ENCODE measurements at regions not wholly inside any gene's neighbourhood (a gene's known extent, or its start where the extent isn't known, plus 50 kb on each side); places are given as distances from the start of the nearest gene placed in this dataset.

DNA sequence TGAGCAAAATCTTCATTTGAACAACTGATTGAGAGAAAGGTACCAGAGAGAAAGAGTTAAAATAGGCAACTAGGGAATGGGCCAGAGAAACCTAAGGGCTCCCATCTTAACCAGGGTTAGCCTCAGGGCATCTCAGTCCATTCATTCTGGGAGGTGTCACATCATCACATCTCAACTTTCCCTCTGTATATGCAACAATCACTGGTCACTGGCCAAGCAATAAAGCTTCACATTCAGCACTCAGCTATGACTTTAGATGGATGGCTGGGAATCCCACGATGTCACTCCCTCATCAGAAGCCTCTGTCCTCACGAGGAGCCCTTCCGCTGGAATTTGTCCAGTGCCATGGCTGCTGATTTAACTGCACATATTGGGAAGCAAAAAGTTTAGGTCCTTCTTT, 172.1 kb upstream of the MGMT start:
- DNase-seq, result no peak

DNA sequence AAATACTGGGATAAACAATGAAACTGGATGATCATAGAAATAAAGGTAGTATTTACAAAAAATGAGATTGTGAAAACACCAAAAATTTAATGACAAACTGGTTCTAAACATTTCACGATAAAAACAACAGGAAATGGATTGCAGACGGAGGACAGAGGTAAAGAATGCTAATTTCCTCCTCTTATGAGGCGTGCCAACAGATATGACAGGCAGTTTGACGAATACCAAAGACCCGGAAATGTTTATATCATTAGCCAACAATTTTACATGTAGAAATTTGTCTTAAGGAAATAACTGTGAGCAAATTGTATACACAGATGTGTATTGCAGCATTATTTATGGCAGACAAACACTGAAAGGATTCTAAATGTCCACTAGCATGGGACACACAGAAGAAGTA, 162.0 kb upstream of the MGMT start:
- no peak for DNase-seq

DNA sequence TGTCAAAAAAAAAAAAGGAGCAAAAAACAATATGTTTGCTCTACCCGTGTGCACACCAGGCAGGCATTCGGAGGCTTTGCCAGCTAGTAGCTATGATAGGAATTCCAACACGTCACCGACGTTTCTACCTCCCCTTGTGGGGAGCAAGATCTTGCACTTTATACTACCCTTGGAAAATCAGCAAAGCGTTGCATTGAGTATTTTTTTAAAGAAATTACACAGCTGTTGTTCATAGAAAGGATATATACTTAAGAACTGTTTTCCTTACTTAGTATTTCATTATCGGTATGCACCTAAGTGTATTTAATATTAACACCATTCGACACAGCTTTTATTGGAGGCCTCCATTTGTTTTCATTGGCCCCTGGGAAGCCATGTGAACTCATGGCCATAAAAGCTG, 159.9 kb upstream of the MGMT start:
- DNase-seq, result no peak

DNA sequence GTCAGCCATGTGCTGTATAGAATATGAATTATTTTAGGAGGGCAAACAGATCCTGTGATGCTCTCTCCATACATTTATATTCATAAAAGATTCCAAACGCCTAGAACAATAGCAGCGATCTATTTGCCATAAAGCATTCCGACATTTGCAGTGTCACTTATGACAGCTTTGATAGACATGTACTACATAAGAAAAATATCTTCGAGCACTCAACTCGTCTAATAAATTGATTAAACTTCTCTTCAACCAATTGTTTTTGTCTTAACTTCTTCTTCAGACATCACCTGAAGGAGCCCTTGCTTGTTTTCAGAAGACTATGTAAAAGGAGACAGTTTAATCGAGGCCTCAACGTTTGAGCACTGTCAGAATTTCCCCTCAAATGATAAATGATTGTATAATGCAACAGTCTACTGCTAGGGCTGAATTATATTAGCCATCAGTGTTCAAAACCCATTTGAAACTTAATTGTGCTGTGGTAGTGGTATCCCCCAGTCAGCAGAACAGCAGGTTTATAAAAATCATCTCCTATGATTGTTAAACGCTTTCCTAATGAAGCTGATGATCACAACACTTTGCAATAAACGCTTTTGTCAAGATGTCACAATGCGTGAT, 158.0 kb upstream of the MGMT start:
- no peak for DNase-seq

DNA sequence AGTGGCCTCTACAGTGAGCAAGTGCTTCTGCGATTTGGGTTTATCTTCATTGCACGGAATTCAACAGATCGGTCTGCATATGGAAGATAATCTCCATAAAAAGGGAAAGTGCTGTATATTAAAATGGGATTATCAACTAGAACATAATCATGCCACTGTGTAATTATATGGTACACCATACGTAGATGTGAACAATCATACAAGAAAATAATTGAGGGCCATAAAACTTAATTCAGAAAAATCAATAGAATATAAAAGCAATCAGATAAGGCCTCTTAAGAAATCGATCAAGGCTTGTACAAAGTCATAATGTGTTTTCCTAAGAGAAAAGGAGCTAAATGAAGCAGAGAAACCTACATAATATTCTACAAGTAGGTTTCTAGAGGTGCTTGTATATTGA, 157.5 kb upstream of the MGMT start:
- DNase-seq, result no peak

DNA sequence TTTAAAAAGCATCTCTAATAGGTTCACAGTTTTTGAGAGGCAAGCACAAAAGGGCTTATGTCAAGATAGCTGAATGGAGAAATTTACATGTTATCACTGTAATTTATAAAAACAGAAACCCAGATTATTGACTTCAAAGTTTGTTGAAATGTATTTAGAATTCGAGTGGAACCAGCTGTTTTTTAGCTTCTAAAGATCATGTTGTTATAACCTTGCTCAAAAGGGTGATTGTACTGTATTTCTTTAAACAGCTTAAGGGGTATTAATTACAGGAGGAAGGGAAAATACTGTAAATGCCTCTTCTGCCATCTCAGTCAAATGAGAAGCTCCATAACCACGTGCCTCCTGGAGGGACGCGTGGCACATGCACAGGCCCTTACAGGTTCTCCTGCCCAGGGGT, 156.2 kb upstream of the MGMT start:
- DNase-seq, result no peak

DNA sequence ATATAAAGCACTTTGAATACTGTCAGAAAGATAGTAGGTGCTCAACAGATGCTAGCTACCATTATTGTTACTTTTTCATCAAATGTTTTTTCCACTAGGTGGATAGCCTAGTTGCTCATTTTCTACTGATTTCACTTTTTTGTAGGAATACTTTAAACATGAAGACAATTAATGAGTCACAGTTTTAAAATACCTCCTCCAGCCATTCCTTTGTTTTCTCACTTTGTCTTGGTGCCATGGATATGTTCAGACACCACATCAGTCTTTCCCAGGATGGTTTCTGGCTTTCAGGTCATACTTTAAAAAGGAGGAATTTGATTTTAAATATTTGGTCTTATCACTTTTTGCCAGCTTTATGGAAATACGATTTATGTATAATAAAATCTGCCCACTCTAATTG, 147.1 kb upstream of the MGMT start:
- no peak for DNase-seq

DNA sequence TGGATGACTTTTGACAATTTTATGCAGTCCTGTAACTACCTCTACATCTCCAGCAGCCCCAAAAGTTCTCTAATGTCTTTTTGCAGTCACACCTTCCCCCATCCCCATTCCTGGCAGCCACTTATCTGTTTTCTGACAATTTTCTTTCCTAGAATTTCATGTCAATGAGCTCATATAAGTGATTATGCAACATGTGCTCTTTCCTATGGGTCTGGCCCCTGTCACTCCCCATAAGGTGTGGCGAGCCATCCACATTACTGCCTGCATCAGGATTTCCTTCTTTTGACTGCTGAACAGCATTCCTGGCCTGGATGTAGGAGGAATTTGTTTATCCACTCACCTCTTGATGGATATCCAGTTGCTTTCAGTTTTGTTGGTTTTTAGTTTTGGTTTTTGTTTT, 146.7 kb upstream of the MGMT start:
- DNase-seq, result no peak

DNA sequence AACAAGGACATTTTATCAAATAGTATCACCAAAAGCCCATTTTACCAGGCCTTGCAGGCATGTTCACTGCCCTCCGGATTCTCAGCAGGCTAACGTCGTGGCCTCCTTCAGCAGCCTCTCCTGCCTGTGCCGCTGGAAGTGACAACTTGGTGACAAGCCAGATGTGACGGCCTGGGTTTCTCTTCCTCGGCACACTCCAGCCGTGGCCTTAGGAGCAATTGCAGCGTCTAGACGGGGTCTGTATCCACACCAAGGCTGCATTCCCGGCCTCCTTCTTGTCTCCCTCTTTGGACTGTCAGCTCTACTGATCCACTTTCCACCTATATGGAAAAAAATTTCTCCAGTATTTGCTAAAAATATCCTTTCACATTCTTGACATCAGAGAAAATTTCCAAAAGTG, 145.3 kb upstream of the MGMT start:
- no peak for DNase-seq

DNA sequence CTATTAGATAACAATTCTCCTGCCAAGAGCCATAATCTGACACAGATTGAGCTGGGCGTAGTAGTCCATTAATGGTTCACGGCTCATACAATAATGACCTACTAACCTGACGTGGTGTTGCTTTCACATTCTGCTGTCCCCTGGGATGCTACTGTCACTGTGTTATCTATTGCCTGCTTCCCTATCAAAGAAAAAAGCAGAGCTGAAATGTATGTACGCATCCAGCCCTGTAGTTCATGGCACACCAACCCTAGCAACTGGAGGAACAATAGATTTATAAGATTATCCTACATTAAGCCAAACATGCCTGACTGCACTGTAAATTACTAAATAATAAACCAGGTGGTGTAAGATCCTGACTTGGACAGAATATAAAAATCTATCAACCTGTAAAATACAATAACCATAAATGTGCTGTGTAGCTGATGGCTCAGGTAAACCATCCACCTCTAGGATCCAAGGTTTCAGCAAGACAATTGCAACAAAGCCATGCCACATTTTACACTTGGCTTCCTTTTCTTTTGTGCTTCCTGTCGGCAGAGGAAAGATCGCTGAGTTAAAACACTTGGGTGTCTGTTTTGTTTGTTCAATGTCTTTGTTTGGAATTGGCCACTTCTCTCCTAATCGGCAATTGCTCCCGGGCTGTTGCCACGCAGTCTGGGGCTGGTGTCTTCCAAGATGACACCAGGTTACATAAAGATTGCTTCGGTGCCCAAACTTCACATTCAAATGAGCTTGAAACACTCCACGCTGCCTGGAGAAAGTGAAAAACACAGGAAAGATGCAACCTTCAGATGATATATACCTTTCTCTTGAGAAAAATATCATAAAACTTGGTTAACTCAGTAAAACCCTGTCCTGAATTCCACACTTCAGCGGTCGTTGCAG, 143.9 kb upstream of the MGMT start:
- no peak for DNase-seq

DNA sequence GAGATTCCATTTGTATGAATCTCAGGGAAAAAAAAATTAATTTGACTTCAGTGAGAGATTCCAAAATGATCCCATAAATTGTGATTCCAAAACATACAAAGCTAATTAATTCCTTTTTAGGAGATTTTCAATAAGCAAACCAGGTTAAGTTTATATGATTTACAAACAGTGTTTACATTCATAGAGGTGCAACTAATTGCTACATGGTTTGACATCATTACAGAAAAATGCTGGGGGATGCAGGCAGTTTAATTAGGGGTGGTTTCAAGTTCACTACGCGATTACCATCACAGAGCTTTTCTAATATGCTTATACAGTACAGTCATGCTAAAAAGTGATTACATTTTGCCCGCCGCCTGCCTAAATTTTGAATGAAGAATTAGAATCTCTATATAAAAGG, 143.2 kb upstream of the MGMT start:
- no peak for DNase-seq

DNA sequence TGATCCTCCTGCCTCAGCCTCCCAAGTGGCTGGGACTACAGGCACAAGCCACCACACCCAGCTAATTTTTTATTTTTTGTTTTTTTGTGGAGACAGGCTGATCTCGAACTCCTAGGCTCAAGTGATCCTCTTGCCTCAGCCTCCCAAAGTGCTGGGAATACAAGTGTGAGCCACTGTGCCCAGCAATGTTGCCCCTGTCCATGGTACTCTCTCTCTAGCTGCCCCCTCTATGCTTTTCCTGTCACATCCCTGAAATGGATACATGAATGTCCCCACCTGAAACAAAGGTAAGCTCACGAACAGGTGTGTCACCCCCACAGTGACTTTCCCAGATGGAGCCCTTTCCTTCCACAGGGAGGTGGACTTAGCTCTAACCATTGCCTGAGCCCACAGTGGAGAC, 141.1 kb upstream of the MGMT start:
- DNase-seq, result no peak

DNA sequence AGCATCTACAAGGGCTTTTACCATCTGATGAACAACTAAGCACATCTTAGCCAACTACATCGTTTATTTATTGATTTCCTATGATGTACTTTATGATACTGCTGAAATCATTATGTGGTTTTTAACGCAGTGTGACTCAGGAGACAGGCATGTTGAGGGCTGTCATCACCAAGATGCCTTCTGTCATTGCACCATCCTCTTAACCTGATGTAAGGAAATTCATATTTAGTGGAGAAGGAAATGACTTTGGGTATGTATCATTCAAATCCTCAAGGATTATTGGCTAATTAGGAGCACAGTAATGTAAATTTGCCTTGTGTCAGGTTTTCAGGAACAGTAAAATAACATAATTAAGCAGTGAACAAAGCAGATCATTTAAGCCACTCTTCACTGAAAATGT, 138.5 kb upstream of the MGMT start:
- peak; percentile 54 for DNase-seq

DNA sequence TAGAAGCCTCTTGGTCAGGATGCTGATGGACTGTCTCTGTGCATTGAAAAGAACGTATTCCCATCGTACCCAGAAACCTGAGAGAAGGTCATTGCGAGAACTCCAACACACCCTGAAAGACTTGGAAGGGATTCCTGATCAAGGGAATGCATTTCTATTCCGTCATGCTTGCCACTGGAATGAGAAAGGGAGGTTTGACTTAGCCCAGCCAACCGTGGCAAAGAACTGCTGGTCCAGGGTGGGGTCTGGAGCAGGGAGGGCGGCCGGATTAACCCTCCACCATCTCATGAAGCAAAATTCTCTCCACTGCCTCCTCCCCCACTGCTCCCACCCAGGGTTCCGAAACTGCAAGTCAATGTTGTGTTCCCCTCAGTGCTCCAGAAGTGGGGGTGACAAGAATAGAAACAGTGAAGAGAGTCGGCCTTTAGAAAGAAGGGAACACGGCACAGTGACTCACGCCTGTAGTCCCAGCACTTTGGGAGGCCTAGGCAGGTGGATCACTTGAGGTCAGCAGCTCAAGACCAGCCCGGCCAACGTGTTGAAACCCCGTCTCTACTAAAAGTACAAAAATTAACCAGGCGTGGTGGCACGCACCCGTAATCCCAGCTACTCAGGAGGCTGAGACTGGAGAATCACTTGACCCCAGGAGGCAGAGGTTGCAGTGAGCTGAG, 137.5 kb upstream of the MGMT start:
- DNase-seq, result no peak

DNA sequence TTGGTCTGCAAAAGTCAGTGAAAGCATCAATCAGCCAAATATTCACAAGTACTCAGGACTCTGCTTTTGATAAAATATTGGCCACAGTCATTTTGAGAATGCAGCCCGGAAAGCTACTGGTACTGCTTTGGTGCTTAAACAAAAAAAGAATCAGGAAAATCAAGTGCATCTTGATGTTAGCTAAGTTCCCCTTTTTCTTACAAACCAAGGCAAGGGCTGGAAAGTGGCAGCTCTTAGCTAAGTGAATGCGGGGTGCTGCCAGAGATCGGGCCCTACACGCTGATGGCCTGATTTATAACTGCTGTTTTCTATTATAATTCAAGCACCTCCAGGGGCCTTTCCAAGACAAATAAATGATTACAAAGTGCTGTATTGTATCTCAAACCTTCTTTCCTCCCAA, 136.8 kb upstream of the MGMT start:
- DNase-seq, result no peak

DNA sequence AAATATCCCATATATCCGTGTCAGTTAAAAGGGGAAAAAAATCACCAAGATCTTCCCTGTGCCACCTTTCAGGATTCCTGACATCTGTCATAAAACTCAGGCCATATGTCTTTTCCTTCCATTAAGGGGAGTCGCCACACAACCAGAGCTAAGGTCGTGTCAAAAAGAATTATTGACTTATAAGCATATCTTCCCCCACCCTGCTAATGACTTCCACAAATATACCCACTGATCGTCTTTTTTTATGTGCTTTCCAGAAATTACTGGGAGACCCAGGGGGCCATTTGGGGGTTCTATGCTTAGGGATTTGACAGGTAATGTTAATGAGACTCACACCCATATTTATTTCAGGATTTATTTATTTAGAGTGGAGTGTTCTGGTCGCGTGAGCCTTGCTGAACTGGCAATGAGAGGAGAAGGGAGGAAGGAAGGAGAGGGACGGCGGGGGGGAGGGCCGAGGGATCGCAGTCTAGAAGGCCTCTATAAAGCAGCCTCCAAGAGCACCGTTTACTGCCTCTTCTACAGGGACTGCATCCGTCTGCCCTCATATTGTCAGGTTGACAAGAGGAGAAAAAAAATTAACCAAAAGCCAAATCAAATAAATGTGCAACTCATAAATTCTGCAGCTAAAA, 135.7 kb upstream of the MGMT start:
- no peak for DNase-seq

DNA sequence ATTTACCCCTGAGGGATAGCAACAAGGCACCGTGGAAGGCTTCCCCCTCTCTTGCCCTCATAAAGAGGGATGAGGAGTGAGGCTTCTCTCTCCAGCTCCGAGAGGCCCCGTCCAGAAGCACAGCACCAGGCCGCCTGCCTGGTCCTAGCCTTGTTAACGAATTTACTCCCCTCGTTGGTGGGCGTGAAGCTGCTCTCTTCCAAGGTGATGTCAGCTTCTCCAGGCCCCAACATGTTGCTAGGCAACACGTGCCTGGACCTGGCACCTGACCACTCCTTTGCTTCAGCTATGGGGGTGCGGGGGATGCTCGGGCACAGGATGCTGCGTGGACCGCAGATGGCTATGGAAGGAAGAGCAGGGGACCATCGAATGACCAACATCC, 135.2 kb upstream of the MGMT start:
- DNase-seq, result no peak

DNA sequence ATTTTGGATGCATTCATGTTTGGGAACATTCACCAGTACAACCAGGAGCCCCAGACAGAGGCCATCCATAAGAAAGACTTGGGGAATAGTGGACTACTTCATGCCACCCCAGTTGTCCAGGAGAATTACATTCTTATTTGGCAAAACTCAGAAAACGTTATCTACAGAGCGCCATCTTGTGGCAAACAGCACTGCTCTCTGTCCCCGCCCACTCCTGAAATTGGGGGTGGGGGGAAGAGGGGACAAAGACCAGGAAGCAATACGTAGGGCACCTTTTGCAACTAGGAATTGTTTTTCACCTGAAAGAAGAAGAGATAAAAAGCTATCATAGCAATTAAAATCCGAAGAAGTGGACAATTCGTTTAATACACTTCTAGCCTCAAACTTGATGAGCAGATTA, 134.6 kb upstream of the MGMT start:
- no peak for DNase-seq

DNA sequence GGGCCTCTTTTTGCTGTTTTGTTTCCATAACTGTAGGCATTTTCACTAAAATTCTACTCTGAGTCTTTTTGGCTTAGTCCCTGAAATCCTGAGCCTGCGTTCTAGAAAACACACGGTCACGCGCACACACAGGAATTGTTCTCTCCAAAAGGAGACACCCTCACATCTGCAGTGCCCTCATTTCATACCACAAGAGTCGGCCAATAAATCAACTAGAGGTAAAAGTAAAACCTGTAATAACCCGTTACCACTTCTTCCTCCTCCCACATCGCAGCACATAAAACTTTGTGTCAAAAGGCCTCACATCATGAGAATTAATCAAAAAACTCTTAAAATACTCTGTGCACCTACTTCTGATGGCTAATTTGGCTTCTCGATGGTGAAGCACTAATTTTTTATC, 133.3 kb upstream of the MGMT start:
- no peak for DNase-seq

DNA sequence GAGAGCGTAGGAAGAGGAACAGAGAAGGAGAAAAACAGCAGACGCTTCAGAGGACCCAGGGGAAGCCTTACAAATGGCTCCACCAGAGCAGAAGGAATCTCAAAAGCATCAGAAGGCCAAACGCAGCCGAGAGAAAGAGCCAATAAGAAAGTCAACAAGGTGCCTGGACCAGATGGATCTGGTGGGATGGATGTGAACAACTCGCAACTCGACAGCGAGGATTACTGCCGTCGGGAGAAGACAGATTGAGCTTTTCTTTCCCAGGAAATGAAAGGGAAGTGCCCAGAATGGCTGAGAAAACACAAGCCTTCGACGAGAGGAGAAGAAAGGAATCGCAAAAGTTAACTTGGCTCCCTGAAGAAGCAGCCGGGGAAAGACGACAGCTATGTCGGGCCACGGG, 132.8 kb upstream of the MGMT start:
- DNase-seq, result no peak

DNA sequence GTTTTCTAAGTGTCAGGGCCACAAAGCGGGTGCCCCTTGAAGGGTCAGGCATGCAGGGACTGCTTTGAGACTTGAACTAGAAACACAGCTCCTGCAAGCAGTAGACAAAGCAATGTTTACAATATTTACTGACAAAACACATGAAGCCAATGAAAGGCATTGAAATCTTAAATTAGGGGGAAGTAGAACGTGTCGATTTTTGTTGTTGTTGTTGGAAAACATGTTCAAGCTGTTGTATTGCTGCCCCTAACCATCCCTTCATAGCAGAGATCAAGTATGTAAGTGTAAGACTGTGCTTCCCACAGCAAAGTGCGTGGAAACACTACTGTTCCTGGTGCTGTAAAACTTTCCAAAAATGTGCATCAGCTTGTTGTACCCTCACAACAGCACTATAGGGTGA, 131.6 kb upstream of the MGMT start:
- no peak for DNase-seq

DNA sequence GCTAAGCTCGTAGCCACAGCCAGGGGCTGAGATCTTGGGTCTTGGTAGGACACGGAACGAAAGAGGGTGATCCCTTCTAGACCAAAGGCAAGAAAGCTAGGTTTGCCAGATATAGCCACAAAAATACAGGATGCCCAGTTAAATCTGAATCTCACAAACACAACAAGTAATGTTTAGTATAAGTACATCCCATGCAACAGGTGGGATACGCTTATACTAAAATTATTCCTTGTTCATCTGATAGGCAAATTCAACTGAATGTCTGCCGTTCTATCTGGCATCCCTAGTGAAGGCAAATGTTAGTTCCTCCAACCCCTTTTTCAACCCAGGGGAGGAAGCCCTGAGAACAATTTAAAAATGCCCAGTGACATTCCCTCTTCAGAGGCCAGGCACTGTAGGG, 131.1 kb upstream of the MGMT start:
- no peak for DNase-seq

DNA sequence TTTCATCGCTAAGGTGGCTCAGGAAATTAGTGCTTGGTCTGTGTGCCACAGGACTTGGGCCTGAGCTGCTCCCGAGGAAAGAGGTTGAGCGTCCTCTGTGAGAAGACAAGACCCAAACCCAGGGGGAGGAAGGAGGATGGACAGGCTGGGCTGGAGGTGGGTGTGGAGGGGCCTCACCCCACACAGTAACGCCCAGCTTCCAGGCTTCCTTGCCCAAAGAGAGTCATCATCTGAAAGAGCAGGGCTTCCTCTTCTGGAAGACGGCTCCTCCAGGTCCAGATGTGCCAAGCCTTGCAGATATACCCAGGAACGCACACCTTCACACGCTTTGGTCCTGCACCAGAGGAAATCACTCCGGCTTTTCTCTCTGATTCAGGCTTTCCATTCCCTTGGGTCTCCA, 127.8 kb upstream of the MGMT start:
- no peak for DNase-seq
